Heart left ventricle (tissue), 13 donors: ENCODE measurements at regions not wholly inside any gene's neighbourhood (a gene's known extent, or its start where the extent isn't known, plus 50 kb on each side); places are given as distances from the start of the nearest gene placed in this dataset.

Source experiments
- POLR2A ChIP-seq, 2 donors: fragments of 450-650 bp; IDR thresholded peaks; one replicate each; pipeline ENCODE4 v1.6.1; 2017; ENCODE audit warnings: antibody characterized with exemption in 2 of 2, mild to moderate bottlenecking in 2 of 2, moderate library complexity in 2 of 2
- TF ChIP-seq, protein P1 (sequence below), 12 donors: fragments of 200-600 bp; sonication (generic) in 4 of 12; IDR thresholded peaks; one replicate each; pipeline versions ENCODE4 v1.5.0 to v1.8.0; 2018 to 2022; ENCODE audit warnings: antibody characterized with exemption in 12 of 12, mild to moderate bottlenecking in 5 of 12
- donor health status: ischemic (EF 13 %, LVEDD 7.1; RV severe dilation, severe dysfunction).
- donor health status: DM: no; HTN: yes; CAD: no.
- donor health status: DM: no; HTN: no; CAD: no.
- donor health status: ischemic (EF 25% LVEDD 6.9; RV normal size, moderate dysfunction).
- donor health status: ischemic (EF 25% LVEDD 5.7; RV mildly dilated, moderate dysfunction).
- donor health status: ischemic (EF 35%, LVEDD 5.7; RV mildly dilated, moderate dysfunction).
- donor health status: nonischemic (EF 11% LVEDD 7.7; RV severe dilation, severe dysfunction).
- donor health status: DM: yes; HTN: yes; CAD: no.
- donor health status: PGD.
- donor health status: ischemic (EF 29% LVEDD 5.4; RV normal size, mild dysfunction).
- donor health status: nonischemic (EF 23%, LVEDD 6.1; RV moderate dilation, normal function).

DNA sequence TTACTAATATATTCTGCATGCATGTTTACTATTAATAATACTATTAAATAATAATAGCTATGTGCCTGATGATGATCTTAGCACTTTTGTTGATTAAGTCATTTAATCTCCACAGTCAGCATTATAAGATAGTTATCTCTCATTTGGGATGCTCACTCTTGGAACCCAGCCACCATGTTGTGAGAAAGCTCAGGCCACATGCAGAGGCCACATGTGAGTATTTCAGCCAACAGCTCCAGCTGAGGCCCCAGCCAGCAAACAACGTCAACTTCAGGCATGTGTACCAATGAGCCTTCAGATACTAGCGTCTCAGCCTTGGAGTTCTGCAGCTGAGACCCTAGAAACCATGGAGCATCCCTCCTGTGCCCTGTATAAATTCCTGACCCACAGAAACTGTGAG is 798.1 kb upstream of the LRRC4C start:
- TF ChIP-seq, protein P1, sequence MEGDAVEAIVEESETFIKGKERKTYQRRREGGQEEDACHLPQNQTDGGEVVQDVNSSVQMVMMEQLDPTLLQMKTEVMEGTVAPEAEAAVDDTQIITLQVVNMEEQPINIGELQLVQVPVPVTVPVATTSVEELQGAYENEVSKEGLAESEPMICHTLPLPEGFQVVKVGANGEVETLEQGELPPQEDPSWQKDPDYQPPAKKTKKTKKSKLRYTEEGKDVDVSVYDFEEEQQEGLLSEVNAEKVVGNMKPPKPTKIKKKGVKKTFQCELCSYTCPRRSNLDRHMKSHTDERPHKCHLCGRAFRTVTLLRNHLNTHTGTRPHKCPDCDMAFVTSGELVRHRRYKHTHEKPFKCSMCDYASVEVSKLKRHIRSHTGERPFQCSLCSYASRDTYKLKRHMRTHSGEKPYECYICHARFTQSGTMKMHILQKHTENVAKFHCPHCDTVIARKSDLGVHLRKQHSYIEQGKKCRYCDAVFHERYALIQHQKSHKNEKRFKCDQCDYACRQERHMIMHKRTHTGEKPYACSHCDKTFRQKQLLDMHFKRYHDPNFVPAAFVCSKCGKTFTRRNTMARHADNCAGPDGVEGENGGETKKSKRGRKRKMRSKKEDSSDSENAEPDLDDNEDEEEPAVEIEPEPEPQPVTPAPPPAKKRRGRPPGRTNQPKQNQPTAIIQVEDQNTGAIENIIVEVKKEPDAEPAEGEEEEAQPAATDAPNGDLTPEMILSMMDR (IDR thresholded peaks at IDR 0.05) = no peak
- TF ChIP-seq POLR2A (IDR thresholded peaks at IDR 0.05) = no peak
